Cardiac fibroblast (primary cell): ENCODE measurements at regions not wholly inside any gene's neighbourhood (a gene's known extent, or its start where the extent isn't known, plus 50 kb on each side); places are given as distances from the start of the nearest gene placed in this dataset.

Experiments used
- DNase-seq, 2 donors: peaks; one replicate each; pipeline versions ENCODE4 v3.0.0 to v3.0.0-alpha.2; 2010; ENCODE audit warnings: low read depth in 2 of 2
- H3K4me3 ChIP-seq, 2 donors: replicated peaks in 1 of 2; 1 replicate in 1 of 2; 2 replicates in 1 of 2; pipeline ENCODE4 v1.5.1; 2011; ENCODE audit warnings: low read depth in 2 of 2, low read length in 2 of 2, mild to moderate bottlenecking in 2 of 2, moderate library complexity in 1 of 2
- TF ChIP-seq, protein P1 (sequence below): IDR thresholded peaks from one replicate; pipeline ENCODE4 v1.5.1; 2011; ENCODE audit warnings: low read depth, mild to moderate bottlenecking, low read length, inconsistent platforms

DNA sequence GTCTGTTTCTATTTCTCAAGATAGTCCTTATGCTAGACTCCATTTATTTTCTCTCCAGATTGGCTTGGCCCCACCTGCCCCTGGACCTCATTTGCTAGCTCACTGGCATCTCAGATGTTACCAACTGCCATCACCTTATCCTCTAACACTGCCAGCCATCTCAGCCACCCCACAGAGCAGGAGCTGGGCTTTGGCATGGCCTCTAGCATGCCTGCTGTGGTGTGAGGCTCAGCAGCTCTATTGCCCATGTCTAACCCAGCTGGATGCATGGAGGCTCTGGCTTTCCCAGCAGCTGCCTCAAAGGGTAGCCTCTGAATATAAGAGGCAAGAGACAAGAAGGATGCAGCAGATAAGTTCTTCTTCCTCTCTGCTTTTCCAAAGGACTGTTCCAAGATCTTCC, 373.4 kb downstream of the TNS1 start:
- no peak for DNase-seq

DNA sequence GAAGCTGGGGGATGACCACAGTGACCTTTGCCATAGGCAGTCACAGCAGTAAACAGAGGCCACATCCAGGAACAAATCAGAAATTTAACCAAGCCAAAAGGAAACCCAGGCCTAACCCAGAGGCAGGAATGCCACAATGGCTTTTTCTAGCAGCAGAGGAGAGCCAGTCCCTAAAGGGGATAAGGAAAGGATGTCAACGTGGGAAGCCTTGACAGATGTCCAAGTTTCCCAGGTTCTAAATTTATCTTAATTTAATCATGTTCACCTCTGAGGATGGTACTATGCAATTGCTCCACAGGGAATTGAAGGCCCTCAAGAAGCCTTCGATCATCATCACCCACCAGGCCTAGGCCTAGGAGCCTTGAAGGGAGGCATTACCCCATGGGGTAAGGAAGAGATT, 374.7 kb downstream of the TNS1 start:
- H3K4me3 ChIP-seq = no peak overlapping the region
- TF ChIP-seq, protein P1, sequence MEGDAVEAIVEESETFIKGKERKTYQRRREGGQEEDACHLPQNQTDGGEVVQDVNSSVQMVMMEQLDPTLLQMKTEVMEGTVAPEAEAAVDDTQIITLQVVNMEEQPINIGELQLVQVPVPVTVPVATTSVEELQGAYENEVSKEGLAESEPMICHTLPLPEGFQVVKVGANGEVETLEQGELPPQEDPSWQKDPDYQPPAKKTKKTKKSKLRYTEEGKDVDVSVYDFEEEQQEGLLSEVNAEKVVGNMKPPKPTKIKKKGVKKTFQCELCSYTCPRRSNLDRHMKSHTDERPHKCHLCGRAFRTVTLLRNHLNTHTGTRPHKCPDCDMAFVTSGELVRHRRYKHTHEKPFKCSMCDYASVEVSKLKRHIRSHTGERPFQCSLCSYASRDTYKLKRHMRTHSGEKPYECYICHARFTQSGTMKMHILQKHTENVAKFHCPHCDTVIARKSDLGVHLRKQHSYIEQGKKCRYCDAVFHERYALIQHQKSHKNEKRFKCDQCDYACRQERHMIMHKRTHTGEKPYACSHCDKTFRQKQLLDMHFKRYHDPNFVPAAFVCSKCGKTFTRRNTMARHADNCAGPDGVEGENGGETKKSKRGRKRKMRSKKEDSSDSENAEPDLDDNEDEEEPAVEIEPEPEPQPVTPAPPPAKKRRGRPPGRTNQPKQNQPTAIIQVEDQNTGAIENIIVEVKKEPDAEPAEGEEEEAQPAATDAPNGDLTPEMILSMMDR = no peak
- DNase-seq = no peak

More for the DNA sequence above, 373.4 kb downstream of the TNS1 start:
- TF ChIP-seq, protein P1 = no peak
- no peak overlapping the region for H3K4me3 ChIP-seq

DNA sequence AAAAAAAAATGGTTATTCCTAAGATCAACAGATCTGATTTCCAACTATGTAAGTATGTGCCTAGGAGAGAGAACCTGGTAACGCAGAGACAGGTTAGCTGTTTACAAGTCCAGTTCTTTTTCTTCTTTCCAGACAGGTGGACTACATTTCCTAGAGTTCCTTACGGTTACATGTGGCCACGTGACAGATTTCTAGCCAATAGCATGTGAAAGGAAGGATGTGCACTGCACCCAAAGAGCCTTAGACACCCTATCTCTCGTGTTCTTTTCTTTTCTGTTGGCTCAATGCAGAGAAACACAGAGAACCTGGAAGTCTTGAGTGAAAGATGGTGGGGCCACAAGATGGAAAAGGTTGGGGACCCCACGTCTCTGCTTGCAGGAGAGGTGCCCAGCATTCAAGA, 375.9 kb downstream of the TNS1 start:
- DNase-seq = no peak
- TF ChIP-seq, protein P1 = no peak
- no peak overlapping the region for H3K4me3 ChIP-seq

DNA sequence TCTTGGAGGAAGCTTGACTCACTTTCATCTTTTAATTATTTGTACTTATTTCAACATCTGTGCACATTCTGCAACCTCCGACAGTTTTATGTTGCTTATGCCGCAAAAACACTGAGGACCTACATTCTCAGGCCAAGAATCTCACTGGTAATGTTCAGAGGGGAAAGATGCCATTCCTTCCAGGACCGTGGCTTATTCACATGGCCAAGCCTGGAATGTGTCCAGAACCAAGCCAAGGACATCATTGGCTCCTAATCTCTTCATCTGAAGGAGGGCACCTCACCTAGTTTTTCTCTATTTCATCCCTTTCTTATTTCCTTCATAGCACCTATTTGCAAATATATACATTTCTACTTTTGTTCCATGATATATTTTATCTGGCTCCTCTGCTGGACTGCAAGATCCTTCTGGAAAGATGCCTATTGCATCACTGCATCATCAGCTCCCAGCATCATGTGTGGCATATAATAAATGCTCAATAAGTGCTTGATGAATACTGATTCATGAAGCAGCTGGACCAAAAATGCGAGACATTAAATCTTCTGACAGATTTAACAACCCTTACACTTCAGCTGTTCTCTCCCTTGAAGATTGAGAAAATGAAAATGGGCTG, 377.1 kb downstream of the TNS1 start:
- TF ChIP-seq, protein P1 = no peak
- DNase-seq = peak; percentile 2 to 29
- H3K4me3 ChIP-seq = no peak overlapping the region

DNA sequence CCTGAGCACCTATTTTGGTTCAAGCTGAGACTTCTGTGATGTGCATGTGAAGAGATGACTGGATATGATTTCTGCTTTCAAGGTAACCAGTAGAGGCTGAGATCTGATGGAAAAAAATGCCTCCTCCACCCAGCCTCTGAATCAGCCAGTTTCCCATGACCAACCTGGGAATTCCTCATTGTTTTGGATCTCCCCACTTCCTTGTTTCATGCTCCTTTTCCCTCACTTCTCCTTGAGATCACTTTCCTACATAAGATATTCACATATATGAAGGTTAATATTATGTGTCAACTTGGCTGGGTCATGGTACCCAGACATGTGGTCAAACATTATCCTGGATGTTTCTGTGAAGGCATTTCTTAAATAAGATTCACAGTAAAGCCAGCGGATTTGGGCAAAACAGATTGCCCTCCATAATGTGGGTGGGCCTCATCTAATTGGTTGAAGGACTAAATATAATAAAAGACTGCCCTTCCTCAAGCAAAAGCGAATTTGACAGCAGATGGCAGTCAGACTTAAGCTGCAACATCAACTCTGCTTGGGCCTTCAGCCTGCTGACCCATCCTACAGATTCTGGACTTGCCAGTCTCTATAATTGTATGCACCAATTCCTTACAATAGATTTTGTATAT, 379.4 kb downstream of the TNS1 start:
- no peak for DNase-seq
- TF ChIP-seq, protein P1 = no peak

DNA sequence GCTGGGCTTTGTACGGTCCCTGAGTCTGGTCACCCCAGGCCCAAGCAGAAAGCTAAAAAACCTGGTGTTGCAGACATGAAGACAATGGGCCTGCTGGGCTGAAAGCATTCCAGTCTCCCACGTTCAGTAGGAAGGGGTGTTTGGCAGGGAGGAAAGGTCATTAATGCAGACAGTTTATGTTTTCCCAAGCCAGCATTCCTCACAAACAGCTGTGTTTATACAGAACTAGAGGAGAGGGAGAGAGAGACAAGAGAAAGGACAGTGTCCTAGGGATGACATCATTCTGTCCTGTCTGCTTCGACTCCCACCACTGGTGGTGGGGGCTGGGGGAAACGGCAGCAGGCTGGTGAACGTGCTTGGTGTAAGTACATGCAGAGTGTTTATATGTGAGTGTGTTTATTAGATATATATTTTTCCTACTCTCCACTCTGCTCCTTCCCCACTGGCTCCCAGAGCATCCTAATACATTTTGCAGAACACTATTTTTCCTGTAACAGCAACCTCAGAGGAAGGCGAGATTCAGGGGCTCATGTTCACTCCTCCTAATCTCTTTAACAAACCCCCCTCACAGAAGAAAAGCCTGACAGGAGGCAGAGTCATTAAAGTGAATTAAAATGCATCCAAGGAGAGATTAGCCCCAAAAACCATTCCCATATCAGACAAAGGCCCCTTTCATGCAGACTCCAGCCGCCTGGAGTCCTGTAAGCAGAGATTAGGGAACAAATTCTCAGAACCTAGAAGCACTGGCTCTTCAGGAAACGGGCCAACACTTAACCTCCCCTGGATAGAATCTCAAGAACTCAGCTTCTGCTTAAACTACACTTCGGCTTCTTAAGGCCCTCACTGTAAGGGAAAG, 380.4 kb downstream of the TNS1 start:
- H3K4me3 ChIP-seq = no peak overlapping the region
- DNase-seq = peak; percentile 4 to 30
- TF ChIP-seq, protein P1 = no peak

More for the DNA sequence above, 379.4 kb downstream of the TNS1 start:
- no peak overlapping the region for H3K4me3 ChIP-seq
